CD14-positive monocyte (primary cell): ENCODE measurements at regions not wholly inside any gene's neighbourhood (a gene's known extent, or its start where the extent isn't known, plus 50 kb on each side); places are given as distances from the start of the nearest gene placed in this dataset.

ENCODE experiments used
- DNase-seq, 3 donors: peaks; one replicate each; pipeline ENCODE4 v3.0.0-alpha.2; 2011 to 2022
- H2AFZ ChIP-seq: 2 replicates; pipeline ENCODE4 v1.6.0; 2012; ENCODE audit warnings: mild to moderate bottlenecking, low read depth, low read length, inconsistent platforms; ENCODE audit not compliant: insufficient read depth, poor library complexity, severe bottlenecking
- H3K27ac ChIP-seq, 2 donors: 1 replicate in 1 of 2; 2 replicates in 1 of 2; pipeline ENCODE4 v1.5.1; 2012 to 2013; ENCODE audit warnings: low read length in 2 of 2, control low read depth in 1 of 2, inconsistent platforms in 1 of 2, low read depth in 1 of 2, mild to moderate bottlenecking in 1 of 2
- H3K27me3 ChIP-seq, 2 donors: one replicate each; pipeline versions ENCODE4 v1.6.0 to v1.6.1; 2011 to 2013; ENCODE audit warnings: low read length in 2 of 2; ENCODE audit not compliant: control insufficient read depth in 2 of 2, insufficient read depth in 2 of 2
- H3K36me3 ChIP-seq, 2 donors: replicated peaks in 1 of 2; 1 replicate in 1 of 2; 2 replicates in 1 of 2; pipeline versions ENCODE4 v1.5.1 to v1.6.1; 2012 to 2013; ENCODE audit warnings: low read length in 2 of 2, control low read depth in 1 of 2, inconsistent platforms in 1 of 2, mild to moderate bottlenecking in 1 of 2; ENCODE audit not compliant: insufficient read depth in 2 of 2, control insufficient read depth in 1 of 2
- H3K4me1 ChIP-seq, 2 donors: 1 replicate in 1 of 2; 2 replicates in 1 of 2; pipeline versions ENCODE4 v1.5.1 to v1.6.1; 2012 to 2013; ENCODE audit warnings: low read length in 2 of 2, control low read depth in 1 of 2, inconsistent platforms in 1 of 2, mild to moderate bottlenecking in 1 of 2, moderate library complexity in 1 of 2; ENCODE audit not compliant: insufficient read depth in 2 of 2, control insufficient read depth in 1 of 2
- H3K4me2 ChIP-seq: replicated peaks from 2 replicates; pipeline ENCODE3; 2012; ENCODE audit warnings: low read length, moderate library complexity, mild to moderate bottlenecking; ENCODE audit not compliant: poor library complexity, severe bottlenecking; ENCODE audit errors: extremely low read depth
- H3K4me3 ChIP-seq, 3 experiments: fragments of 200-600 bp in 1 of 3; sonication (generic) in 1 of 3; replicated peaks in 1 of 3; 1 replicate in 2 of 3; 2 replicates in 1 of 3; pipeline ENCODE4 v1.5.1; 2011 to 2013; ENCODE audit warnings: low read length in 3 of 3, mild to moderate bottlenecking in 3 of 3, control low read depth in 2 of 3, low read depth in 2 of 3, inconsistent platforms in 1 of 3, moderate library complexity in 1 of 3
- H3K79me2 ChIP-seq: 2 replicates; pipeline ENCODE4 v1.6.0; 2012; ENCODE audit warnings: mild to moderate bottlenecking, control low read depth, inconsistent platforms, low read length, moderate library complexity; ENCODE audit not compliant: insufficient read depth
- H3K9ac ChIP-seq: 2 replicates; pipeline ENCODE4 v1.6.0; 2017; ENCODE audit warnings: low read length, mild to moderate bottlenecking; ENCODE audit not compliant: insufficient read depth, poor library complexity, severe bottlenecking
- H3K9me3 ChIP-seq, 2 donors: replicated peaks in 1 of 2; 1 replicate in 1 of 2; 2 replicates in 1 of 2; pipeline versions ENCODE4 v1.5.1 to v1.6.1; 2012 to 2013; ENCODE audit warnings: low read length in 2 of 2, control low read depth in 1 of 2; ENCODE audit not compliant: control insufficient read depth in 1 of 2, insufficient read depth in 1 of 2
- H4K20me1 ChIP-seq: 2 replicates; pipeline ENCODE4 v1.6.0; 2012; ENCODE audit warnings: mild to moderate bottlenecking, low read length, control low read depth, moderate library complexity; ENCODE audit not compliant: insufficient read depth
- H3K27ac Mint-ChIP-seq, 7 donors: one replicate each; pipeline ENCODE4 v1.8.0; 2020; ENCODE audit warnings: mild to moderate bottlenecking in 7 of 7, mixed read lengths in 7 of 7, moderate library complexity in 6 of 7, inconsistent platforms in 2 of 7
- H3K27me3 Mint-ChIP-seq, 3 donors: one replicate each; pipeline ENCODE4 v1.8.0; 2021 to 2022; ENCODE audit warnings: low read depth in 3 of 3, mild to moderate bottlenecking in 3 of 3, mixed read lengths in 3 of 3, moderate library complexity in 3 of 3, inconsistent platforms in 1 of 3
- H3K36me3 Mint-ChIP-seq, 2 donors: one replicate each; pipeline ENCODE4 v1.8.0; 2020; ENCODE audit warnings: mixed read lengths in 2 of 2, inconsistent platforms in 1 of 2, mild to moderate bottlenecking in 1 of 2
- H3K4me1 Mint-ChIP-seq: one replicate; pipeline ENCODE4 v1.8.0; 2020; ENCODE audit warnings: mild to moderate bottlenecking, mixed read lengths
- H3K4me3 Mint-ChIP-seq, 2 donors: one replicate each; pipeline ENCODE4 v1.8.0; 2020; ENCODE audit warnings: mild to moderate bottlenecking in 2 of 2, mixed read lengths in 2 of 2, moderate library complexity in 1 of 2
- H3K9me3 Mint-ChIP-seq, 7 donors: one replicate each; pipeline ENCODE4 v1.8.0; 2020 to 2022; ENCODE audit warnings: mixed read lengths in 7 of 7, mild to moderate bottlenecking in 6 of 7, moderate library complexity in 6 of 7, inconsistent platforms in 2 of 7
- WGBS: methylation state at CpG from one replicate; pipeline ENCODE4 v1.1.5; 2013; ENCODE audit warnings: missing lambda C conversion rate; ENCODE audit not compliant: insufficient coverage; 5-methylcytosine and 5-hydroxymethylcytosine counted together
- intact Hi-C, 2 donors: fragments of 100-400 bp; cut with micrococcal nuclease; formaldehyde crosslinking; loops; one replicate each; pipeline versions ENCODE4 v1.15.0 to v1.15.1; 2023
- TF ChIP-seq, protein P1 (sequence below): fragments of 200-600 bp; IDR thresholded peaks from one replicate; pipeline ENCODE4 v1.8.0; 2022; ENCODE audit warnings: antibody characterized with exemption, mild to moderate bottlenecking

DNA sequence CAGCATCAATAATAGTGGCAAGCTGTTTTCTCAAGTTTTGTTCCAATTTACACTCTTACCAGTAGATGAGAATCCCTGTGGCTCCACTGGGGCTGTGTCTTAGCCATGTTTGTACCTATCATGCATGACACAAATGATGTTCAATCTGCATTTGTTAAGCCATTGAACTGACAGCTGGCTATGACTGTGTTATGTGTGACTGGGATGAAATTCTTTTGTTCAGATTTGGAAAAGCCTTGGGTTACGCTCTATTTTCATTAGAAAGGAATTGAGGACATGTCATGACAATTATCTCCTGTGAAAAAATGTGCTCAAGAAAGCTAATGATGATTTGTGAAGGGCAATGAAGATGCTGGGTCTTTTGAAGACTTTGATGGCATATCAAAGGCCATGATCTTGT, 201.8 kb upstream of the LARGE1 start:
- no peak overlapping the region for H3K4me2 ChIP-seq
- H4K20me1 ChIP-seq = no peaks in the 10 kb centered on the region
- H3K4me1 ChIP-seq = no peaks in the 10 kb centered on the region
- 82% methylated on average over 1 of the region's 1 CpG for WGBS
- no peak overlapping the region for H3K4me3 Mint-ChIP-seq
- H3K9me3 Mint-ChIP-seq = peaks cover 0 to 15% (median 8%) of the 10 kb centered on the region in 7 donors
- H3K27me3 ChIP-seq = no peaks in the 10 kb centered on the region
- no peak overlapping the region for H3K4me3 ChIP-seq
- H3K9me3 ChIP-seq = peaks cover 0 to 8% of the 10 kb centered on the region in 2 donors
- H3K36me3 Mint-ChIP-seq = no peaks in the 10 kb centered on the region
- H3K9ac ChIP-seq = no peak overlapping the region
- no peak for DNase-seq
- no peak overlapping the region for H2AFZ ChIP-seq
- H3K27ac Mint-ChIP-seq = no peak overlapping the region
- H3K27me3 Mint-ChIP-seq = peaks cover 0 to 2% (median 2%) of the 10 kb centered on the region in 3 donors
- no peaks in the 10 kb centered on the region for H3K4me1 Mint-ChIP-seq
- H3K36me3 ChIP-seq = no peaks in the 10 kb centered on the region
- TF ChIP-seq, protein P1, sequence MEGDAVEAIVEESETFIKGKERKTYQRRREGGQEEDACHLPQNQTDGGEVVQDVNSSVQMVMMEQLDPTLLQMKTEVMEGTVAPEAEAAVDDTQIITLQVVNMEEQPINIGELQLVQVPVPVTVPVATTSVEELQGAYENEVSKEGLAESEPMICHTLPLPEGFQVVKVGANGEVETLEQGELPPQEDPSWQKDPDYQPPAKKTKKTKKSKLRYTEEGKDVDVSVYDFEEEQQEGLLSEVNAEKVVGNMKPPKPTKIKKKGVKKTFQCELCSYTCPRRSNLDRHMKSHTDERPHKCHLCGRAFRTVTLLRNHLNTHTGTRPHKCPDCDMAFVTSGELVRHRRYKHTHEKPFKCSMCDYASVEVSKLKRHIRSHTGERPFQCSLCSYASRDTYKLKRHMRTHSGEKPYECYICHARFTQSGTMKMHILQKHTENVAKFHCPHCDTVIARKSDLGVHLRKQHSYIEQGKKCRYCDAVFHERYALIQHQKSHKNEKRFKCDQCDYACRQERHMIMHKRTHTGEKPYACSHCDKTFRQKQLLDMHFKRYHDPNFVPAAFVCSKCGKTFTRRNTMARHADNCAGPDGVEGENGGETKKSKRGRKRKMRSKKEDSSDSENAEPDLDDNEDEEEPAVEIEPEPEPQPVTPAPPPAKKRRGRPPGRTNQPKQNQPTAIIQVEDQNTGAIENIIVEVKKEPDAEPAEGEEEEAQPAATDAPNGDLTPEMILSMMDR = no peak
- no peaks in the 10 kb centered on the region for H3K79me2 ChIP-seq
- no peak overlapping the region for H3K27ac ChIP-seq
- intact Hi-C loops = no loop called here

GRCh38 chr22:34129691-34130486, 209.6 kb upstream of the LARGE1 start:
- Histone ChIP-seq H3K9ac (no peak overlapping the region), H3K36me3 (no peaks in the 10 kb centered on the region), H3K4me2 (no peak overlapping the region), H3K9me3 (peaks cover 14 to 16% of the 10 kb centered on the region in 2 donors), H3K79me2 (no peaks in the 10 kb centered on the region), H4K20me1 (no peaks in the 10 kb centered on the region), H3K4me1 (no peaks in the 10 kb centered on the region), H3K4me3 (no peak overlapping the region), H2AFZ (no peak overlapping the region), H3K27ac (no peak overlapping the region), H3K27me3 (no peaks in the 10 kb centered on the region)
- no peak for DNase-seq
- WGBS = 100% methylated on average over 2 of the region's 4 CpGs
- Mint-ChIP-seq H3K27me3 (peaks cover 0 to 2% (median 1%) of the 10 kb centered on the region in 3 donors), H3K9me3 (peaks cover 3 to 23% (median 9%) of the 10 kb centered on the region in 7 donors), H3K36me3 (no peaks in the 10 kb centered on the region), H3K27ac (no peak overlapping the region), H3K4me3 (no peak overlapping the region), H3K4me1 (no peaks in the 10 kb centered on the region)
- intact Hi-C loops = no loop called here
- TF ChIP-seq, protein P1 = no peak
